Heart left ventricle (tissue), 16 donors: ENCODE measurements at regions not wholly inside any gene's neighbourhood (a gene's known extent, or its start where the extent isn't known, plus 50 kb on each side); places are given as distances from the start of the nearest gene placed in this dataset.
"Not testable (repeated sequence)": the region's sequence is repeated elsewhere in the genome, so short reads cannot be mapped to it uniquely, and the experiment has no call there.

ENCODE experiments used
- ATAC-seq, 4 donors: fragments of 200-7000 bp; cut with Tn5 transposase; one replicate each; pipeline ENCODE4 v1.9.1; 2020 to 2022; ENCODE audit warnings: moderate library complexity in 4 of 4, mild to moderate bottlenecking in 3 of 4, moderate number of reproducible peaks in 1 of 4
- DNase-seq, 5 donors: peaks; one replicate each; pipeline ENCODE4 v3.0.0-alpha.2; 2020
- H3K27ac ChIP-seq, 12 donors: fragments of 200-600 bp; sonication (generic) in 4 of 12; one replicate each; pipeline versions ENCODE4 v1.5.0 to v1.8.0; 2016 to 2022; ENCODE audit warnings: mild to moderate bottlenecking in 2 of 12
- H3K27me3 ChIP-seq, 9 donors: fragments of 200-600 bp; sonication (generic) in 2 of 9; one replicate each; pipeline versions ENCODE4 v1.5.1 to v1.8.0; 2016 to 2022; ENCODE audit warnings: mild to moderate bottlenecking in 3 of 9
- H3K36me3 ChIP-seq, 9 donors: fragments of 200-600 bp; sonication (generic) in 2 of 9; one replicate each; pipeline versions ENCODE4 v1.5.0 to v1.8.0; 2018 to 2022; ENCODE audit warnings: mild to moderate bottlenecking in 2 of 9
- H3K4me1 ChIP-seq, 12 donors: fragments of 200-600 bp; sonication (generic) in 4 of 12; one replicate each; pipeline versions ENCODE4 v1.5.0 to v1.8.0; 2016 to 2022; ENCODE audit warnings: mild to moderate bottlenecking in 3 of 12
- H3K4me3 ChIP-seq, 12 donors: fragments of 200-600 bp; sonication (generic) in 4 of 12; one replicate each; pipeline versions ENCODE4 v1.5.0 to v1.8.0; 2017 to 2022; ENCODE audit warnings: mild to moderate bottlenecking in 9 of 12, moderate library complexity in 4 of 12
- H3K9me3 ChIP-seq, 12 donors: fragments of 200-600 bp; sonication (generic) in 4 of 12; one replicate each; pipeline versions ENCODE4 v1.5.0 to v1.8.0; 2016 to 2022; ENCODE audit warnings: mild to moderate bottlenecking in 1 of 12
- POLR2A ChIP-seq, 2 donors: fragments of 450-650 bp; IDR thresholded peaks; one replicate each; pipeline ENCODE4 v1.6.1; 2017; ENCODE audit warnings: antibody characterized with exemption in 2 of 2, mild to moderate bottlenecking in 2 of 2, moderate library complexity in 2 of 2
- WGBS, 4 donors: extraction: QIAGEN DNeasy Blood & Tissue Kit in 2 of 4; methylation state at CpG; one replicate each; pipeline versions ENCODE4 v1.1.5 to v1.1.7; 2013 to 2018; 5-methylcytosine and 5-hydroxymethylcytosine counted together
- intact Hi-C, 10 donors: fragments of 100-400 bp; cut with DNase I; formaldehyde crosslinking; loops; one replicate each; pipeline versions ENCODE4 v1.11.1 to v1.14.2; 2022
- TF ChIP-seq, protein P1 (sequence below), 12 donors: fragments of 200-600 bp; sonication (generic) in 4 of 12; IDR thresholded peaks; one replicate each; pipeline versions ENCODE4 v1.5.0 to v1.8.0; 2018 to 2022; ENCODE audit warnings: antibody characterized with exemption in 12 of 12, mild to moderate bottlenecking in 5 of 12
- donor health status: ischemic (EF 13 %, LVEDD 7.1; RV severe dilation, severe dysfunction).
- donor health status: healthy with polysubstance abuse.
- donor health status: DM: no; HTN: yes; CAD: no.
- donor health status: DM: no; HTN: no; CAD: no.
- donor health status: ischemic (EF 25% LVEDD 6.9; RV normal size, moderate dysfunction).
- donor health status: ischemic (EF 25% LVEDD 5.7; RV mildly dilated, moderate dysfunction).
- donor health status: healthy.
- donor health status: DM: yes; HTN: yes; CAD: no.
- donor health status: ischemic (EF 35%, LVEDD 5.7; RV mildly dilated, moderate dysfunction).
- donor health status: nonischemic (EF 11% LVEDD 7.7; RV severe dilation, severe dysfunction).
- donor health status: DM: yes; HTN: yes; CAD: no.
- donor health status: PGD.
- donor health status: ischemic (EF 29% LVEDD 5.4; RV normal size, mild dysfunction).
- donor health status: nonischemic (EF 23%, LVEDD 6.1; RV moderate dilation, normal function).

DNA sequence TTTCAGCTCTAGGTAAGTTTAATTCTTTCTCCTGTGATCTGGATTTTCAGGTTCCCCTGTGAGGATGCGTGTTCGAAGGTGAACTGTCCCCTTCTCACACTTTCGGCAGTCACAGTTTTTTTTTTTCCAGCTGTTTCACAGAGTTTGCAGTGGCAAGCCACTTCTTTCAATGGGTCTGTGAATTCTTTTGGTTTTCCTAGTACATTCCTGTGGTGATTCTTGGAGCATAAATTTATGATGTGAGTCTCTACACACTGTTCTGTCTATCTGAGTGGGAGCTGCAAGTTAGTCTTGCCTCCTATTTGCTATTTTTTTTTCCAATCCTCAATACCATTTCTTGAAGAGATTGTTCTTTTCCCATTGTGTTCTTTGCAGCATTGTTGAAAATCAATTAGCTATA lies 595.5 kb downstream of the RAPGEF2 start:
- Histone ChIP-seq H3K4me3 (no peak overlapping the region), H3K27ac (no peak overlapping the region), H3K9me3 (peaks cover 0 to 15% (median 4%) of the 10 kb centered on the region in 12 donors), H3K27me3 (no peaks in the 10 kb centered on the region), H3K4me1 (no peaks in the 10 kb centered on the region), H3K36me3 (no peaks in the 10 kb centered on the region)
- no peak for TF ChIP-seq POLR2A (IDR thresholded peaks at IDR 0.05)
- TF ChIP-seq, protein P1, sequence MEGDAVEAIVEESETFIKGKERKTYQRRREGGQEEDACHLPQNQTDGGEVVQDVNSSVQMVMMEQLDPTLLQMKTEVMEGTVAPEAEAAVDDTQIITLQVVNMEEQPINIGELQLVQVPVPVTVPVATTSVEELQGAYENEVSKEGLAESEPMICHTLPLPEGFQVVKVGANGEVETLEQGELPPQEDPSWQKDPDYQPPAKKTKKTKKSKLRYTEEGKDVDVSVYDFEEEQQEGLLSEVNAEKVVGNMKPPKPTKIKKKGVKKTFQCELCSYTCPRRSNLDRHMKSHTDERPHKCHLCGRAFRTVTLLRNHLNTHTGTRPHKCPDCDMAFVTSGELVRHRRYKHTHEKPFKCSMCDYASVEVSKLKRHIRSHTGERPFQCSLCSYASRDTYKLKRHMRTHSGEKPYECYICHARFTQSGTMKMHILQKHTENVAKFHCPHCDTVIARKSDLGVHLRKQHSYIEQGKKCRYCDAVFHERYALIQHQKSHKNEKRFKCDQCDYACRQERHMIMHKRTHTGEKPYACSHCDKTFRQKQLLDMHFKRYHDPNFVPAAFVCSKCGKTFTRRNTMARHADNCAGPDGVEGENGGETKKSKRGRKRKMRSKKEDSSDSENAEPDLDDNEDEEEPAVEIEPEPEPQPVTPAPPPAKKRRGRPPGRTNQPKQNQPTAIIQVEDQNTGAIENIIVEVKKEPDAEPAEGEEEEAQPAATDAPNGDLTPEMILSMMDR (IDR thresholded peaks at IDR 0.05), result no peak
- ATAC-seq (no peak), DNase-seq (no peak)
- 92 to 94% (median 93%) methylated on average over 3 of the region's 3 CpGs for WGBS, 4 donors
- intact Hi-C loops, result no loop called here

DNA sequence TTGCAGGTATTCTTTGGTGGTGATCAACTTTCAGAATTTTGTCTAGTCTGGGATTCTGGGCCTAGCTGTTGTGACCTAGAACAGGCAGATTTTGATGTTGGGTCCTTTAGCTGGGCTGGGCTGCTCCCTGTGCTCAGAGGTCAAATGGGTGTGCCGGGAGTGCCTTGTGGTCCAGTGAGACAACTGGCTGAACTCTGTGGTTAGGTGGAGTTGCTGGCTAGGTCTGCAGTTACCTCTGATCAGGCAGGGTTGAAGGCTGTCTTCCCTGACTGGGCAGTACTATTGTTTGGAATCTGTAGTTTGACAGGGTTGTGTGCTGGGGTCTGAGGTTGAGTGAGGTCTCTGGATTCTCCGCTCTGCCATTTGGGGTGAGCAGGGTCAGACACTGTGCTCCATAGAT lies 599.3 kb downstream of the RAPGEF2 start:
- H3K4me3 ChIP-seq, result no peak overlapping the region
- intact Hi-C loops, result no loop called here
- H3K27ac ChIP-seq, result no peak overlapping the region
- ATAC-seq (no peak), DNase-seq (no peak)
- 50 to 92% (median 82%) methylated on average over 1 to 2 of the region's 2 CpGs for WGBS, 4 donors
- H3K27me3 ChIP-seq, result no peaks in the 10 kb centered on the region
- no peak for TF ChIP-seq POLR2A (IDR thresholded peaks at IDR 0.05)
- TF ChIP-seq, protein P1 (IDR thresholded peaks at IDR 0.05), result no peak
- peaks cover 0 to 14% (median 4%) of the 10 kb centered on the region in 12 donors for H3K9me3 ChIP-seq
- no peaks in the 10 kb centered on the region for H3K4me1 ChIP-seq
- no peaks in the 10 kb centered on the region for H3K36me3 ChIP-seq

DNA sequence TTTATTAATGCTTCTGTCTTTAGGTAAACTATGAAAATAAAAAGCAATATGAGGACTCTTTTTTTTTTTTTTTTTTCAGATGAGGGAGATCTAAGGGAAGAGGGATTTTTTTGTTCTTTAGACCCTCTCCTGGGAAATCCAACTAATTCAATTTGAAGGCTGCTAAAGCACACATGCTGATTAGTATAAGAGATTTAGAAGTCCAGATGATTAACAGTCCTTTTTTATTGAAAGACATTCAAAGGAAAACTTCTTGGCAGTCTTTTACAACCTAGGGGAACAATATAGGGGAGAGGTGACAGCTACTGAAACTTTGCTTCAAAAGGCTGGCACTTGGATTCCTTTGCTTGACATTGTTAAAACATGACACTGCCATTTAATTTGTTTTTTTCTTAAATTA lies 602.5 kb downstream of the RAPGEF2 start:
- ATAC-seq (no peak), DNase-seq (no peak)
- TF ChIP-seq, protein P1 (IDR thresholded peaks at IDR 0.05), result no peak
- TF ChIP-seq POLR2A (IDR thresholded peaks at IDR 0.05), result no peak
- intact Hi-C loops, result no loop called here
- H3K36me3 ChIP-seq, result no peaks in the 10 kb centered on the region
- peaks cover 0 to 14% (median 4%) of the 10 kb centered on the region in 12 donors for H3K9me3 ChIP-seq
- H3K4me3 ChIP-seq, result no peak overlapping the region
- H3K27me3 ChIP-seq, result no peaks in the 10 kb centered on the region
- H3K4me1 ChIP-seq, result no peaks in the 10 kb centered on the region
- H3K27ac ChIP-seq, result no peak overlapping the region

DNA sequence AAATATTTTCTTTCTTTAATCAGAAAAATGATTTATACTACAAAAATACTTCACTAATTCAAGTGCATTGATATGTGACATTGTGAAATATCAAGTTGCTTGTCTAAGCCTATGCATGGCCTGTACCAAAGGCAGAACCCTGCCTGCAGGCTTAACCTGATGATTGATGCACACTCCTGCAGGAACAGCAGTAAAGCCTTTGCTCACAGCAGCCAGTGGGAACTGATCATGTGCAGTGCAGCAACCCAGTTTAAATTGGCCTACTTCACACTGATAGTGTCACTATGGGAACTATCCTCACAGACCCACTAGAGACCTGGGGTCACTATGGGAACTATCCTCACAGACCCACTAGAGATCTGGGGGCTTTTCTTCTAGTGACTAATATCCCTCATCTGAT lies 603.8 kb downstream of the RAPGEF2 start:
- intact Hi-C loops, result no loop called here
- TF ChIP-seq, protein P1 (IDR thresholded peaks at IDR 0.05), result no peak
- no peak for TF ChIP-seq POLR2A (IDR thresholded peaks at IDR 0.05)

DNA sequence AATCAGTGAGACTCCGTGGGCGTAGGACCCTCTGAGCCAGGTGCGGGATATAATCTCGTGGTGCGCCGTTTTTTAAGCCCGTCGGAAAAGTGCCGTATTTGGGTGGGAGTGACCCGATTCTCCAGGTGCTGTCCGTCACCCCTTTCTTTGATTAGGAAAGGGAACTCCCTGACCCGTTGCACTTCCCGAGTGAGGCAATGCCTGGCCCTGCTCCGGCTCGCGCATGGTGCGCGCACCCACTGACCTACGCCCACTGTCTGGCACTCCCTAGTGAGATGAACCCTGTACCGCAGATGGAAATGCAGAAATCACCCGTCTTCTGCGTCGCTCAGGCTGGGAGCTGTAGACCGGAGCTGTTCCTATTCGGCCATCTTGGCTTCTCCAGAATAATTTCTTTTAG lies 612.3 kb downstream of the RAPGEF2 start:
- H3K4me1 ChIP-seq, H3K27me3 ChIP-seq, H3K9me3 ChIP-seq, intact Hi-C loops, H3K4me3 ChIP-seq, ATAC-seq, DNase-seq, H3K36me3 ChIP-seq, H3K27ac ChIP-seq: not testable (repeated sequence)
- WGBS, 4 donors, result 87 to 92% (median 90%) methylated on average over 16 to 25 of the region's 25 CpGs

More for the DNA sequence above, 603.8 kb downstream of the RAPGEF2 start:
- no peaks in the 10 kb centered on the region for H3K4me1 ChIP-seq
- H3K27me3 ChIP-seq, result no peaks in the 10 kb centered on the region
- DNase-seq (no peak), ATAC-seq (no peak)
- no peak overlapping the region for H3K27ac ChIP-seq
- H3K4me3 ChIP-seq, result no peak overlapping the region
- H3K36me3 ChIP-seq, result no peaks in the 10 kb centered on the region
- peaks cover 0 to 8% (median 0%) of the 10 kb centered on the region in 12 donors for H3K9me3 ChIP-seq
